ENCODE measurements at regions not wholly inside any gene's neighbourhood (a gene's known extent, or its start where the extent isn't known, plus 50 kb on each side); places are given as distances from the start of the nearest gene placed in this dataset.
"Not testable (repeated sequence)": the region's sequence is repeated elsewhere in the genome, so short reads cannot be mapped to it uniquely, and the experiment has no call there.

DNA sequence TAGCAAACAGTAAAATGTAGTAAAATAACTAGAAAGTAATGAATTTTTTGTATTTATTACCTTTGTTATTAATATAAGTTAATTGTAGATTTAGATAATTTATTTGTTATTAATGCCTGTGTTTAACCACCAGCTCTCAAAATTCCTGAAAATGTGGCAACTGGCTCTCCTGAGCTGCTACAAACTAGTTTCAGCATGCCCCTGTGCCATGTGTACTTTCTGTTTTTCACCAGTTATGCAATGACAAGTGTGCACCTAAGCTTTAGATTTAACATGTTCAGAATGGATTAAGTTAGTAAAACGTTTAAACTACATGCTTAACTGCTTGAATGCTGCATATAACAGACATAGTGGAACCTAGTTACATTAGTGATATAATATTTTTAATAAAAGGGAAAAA, 88.1 kb downstream of the POSTN start:
- DNase-seq (ENCODE audit: low read depth in 3 of 3, low spot score in 2 of 3), result no peak

DNA sequence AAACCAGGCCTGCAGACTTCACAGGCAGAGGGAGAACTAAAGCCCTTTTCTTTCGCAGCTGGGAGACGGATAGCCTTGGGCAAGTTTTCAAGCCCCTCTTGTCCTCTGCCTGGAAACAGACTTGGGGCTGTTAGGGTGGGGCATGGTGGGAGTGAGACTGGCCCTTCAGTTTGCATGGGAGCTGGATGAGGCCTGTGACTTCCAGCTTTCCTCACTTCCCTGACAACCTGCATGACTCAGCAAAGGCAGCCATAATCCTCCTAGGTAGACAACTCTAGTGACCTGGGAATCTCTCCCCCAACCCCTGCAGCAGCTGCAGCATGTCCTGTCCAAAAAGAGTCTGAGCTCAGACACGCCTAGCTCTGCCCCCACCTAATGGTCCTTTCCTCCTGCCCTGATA, 93.0 kb downstream of the POSTN start:
- no peak for DNase-seq (ENCODE audit: low read depth in 3 of 3, low spot score in 2 of 3)

DNA sequence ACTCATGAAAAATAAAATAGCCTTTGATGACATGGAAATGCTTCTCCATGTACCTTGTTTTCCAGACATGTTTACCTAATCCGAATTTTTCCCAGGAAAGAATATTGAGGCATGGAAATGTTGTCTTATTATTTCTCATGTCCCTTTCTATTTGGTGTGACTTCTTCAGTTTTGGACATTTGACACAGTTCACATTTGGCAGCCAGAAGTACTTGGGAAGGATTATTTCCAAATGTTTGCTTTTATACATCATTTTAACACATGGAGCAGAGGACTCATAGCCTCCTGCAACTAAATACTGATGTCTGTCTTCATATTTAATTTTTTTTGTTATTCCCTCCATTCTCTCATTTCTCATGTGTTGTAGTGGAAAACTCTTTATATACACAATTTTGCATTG, 94.3 kb downstream of the POSTN start:
- DNase-seq (ENCODE audit: low read depth in 3 of 3, low spot score in 2 of 3), result no peak

DNA sequence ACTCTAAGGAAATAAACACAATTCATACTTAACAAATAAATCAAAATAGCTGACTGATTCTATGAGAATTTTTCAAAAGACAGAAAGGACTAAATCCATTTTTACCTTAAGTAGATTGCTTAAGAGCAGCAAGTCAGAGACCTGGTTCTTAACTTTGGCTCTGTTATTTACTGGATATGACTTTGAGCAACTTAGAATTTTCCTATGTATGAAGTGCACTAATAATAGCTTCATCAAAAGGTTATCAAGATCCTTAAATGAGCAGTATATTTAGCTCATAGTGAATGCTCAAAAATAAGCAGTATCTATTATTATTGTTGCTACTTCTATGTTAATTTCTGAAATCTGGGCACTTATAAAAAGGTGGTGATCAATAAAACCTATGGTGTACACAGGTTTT, 95.3 kb downstream of the POSTN start:
- DNase-seq (ENCODE audit: low read depth in 3 of 3, low spot score in 2 of 3), result no peak

DNA sequence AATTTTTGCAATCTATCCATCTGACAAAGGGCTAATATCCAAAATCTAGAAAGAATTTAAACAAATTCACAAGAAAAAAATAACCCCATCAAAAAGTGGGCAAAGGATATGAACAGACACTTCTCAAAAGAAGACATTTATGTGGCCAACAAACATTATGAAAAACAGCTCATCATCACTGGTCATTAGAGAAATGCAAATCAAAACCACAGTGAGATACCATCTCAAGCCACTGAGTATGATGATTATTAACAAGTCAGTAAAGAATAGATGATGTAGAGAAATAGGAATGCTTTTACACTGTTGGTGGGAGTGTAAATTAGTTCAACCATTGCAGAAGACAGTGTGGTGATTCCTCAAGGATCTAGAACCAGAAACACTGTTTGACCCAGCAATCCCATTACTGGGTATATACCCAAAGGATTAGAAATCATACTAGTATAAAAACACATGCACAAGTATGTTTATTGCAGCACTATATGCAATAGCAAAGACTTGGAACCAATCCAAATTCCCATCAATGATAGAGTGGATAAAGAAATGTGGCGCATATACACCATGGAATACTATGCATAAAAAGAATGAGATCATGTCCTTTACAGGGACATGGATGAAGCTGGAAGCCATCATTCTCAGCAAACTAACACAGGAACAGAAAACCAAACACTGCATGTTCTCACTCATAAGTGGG, 96.1 kb downstream of the POSTN start:
- not testable (repeated sequence) for DNase-seq (ENCODE audit: low read depth in 3 of 3, low spot score in 2 of 3)

DNA sequence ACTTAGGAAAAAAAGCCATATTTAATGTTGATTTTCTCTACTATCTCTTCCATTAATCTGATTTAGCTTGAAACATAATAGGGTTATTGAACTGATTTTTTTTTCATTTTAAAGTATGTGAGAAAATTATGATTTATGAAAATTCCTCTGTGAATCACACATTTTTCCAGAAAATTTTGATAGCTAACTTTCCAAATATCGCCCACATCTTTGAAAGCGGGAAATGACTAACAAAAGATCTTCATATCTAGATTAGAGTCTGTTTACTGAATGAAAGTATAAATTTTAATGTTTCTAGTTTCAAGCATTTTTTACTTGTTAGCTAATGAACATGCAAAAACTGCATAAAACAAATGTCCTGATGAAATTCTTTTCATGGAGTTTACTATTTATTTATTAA, 97.4 kb downstream of the POSTN start:
- DNase-seq (ENCODE audit: low read depth in 3 of 3, low spot score in 2 of 3), result no peak

DNA sequence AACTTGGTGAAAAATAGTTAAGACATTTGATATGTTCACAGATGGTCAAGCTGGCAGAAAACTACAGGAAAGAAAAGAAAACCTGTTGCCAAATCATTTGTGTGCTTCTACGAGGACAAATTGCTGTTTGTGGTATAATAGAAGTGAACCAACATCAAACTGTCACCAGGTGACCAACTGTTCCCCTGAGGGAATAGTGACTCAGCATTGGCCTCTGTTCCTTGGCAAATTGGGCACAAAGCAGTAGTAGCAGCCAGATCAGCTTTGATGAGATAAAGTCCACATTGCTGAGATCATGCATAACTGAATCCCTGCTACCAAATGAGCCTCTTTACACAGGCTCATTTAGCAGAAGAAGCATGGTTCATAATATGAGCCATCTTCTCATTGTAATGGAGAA, 103.5 kb downstream of the POSTN start:
- DNase-seq (ENCODE audit: low read depth in 3 of 3, low spot score in 2 of 3), result no peak

DNA sequence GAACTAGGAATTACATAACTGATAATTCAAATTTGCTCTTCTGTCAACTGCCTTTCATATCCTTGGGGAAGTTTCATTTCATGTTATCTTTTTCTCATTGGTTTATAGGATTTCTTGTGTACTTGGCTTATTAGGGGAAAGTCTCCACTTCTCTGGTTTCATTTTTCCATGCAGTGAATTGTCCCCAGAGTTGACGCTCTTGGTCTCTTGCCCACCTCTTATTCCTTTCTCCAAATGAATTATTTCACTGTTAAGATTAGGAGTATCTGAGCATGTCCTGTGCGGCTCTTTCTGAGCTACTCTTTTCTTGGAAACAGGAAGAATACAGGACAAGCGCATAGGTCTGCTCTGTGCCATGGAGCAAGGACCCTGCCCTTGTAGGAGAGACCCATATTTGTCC, 104.8 kb downstream of the POSTN start:
- no peak for DNase-seq (ENCODE audit: low read depth in 3 of 3, low spot score in 2 of 3)

DNA sequence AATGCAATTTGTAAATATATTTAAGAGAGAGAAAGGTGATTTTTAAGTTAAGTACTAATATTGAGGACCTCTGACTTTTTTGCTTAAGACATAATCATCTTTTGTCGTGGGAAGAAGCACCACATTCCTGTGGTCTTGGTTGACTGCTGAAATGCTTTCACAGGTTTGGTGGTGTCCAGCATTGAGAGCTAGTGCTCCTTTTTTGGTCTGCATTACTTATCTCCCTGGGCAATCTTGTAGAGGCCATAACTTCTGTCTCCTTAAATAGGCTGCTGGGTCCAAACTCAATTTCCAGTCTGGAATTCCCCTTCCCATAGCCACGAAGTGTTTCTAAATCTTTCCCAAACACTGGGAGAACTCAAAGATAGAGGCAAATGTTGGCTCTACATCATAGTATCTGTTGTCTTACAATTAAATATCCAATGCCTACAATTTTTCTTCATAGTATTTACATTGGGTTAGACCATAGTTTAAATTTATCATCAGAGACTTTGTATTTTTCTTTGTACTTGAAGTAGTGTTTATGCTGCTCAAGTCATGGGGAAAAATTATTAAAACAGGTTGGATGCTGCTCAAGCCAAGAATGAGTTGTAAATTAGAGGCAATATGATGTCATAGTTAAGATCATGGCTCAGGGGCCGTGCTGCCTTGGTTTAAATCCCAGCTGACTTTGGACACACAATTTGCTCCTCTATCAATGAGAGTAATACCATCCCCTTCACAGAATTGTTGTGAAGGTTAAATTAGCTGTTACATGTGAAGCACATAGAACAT, 105.6 kb downstream of the POSTN start:
- no peak for DNase-seq (ENCODE audit: low read depth in 3 of 3, low spot score in 2 of 3)

DNA sequence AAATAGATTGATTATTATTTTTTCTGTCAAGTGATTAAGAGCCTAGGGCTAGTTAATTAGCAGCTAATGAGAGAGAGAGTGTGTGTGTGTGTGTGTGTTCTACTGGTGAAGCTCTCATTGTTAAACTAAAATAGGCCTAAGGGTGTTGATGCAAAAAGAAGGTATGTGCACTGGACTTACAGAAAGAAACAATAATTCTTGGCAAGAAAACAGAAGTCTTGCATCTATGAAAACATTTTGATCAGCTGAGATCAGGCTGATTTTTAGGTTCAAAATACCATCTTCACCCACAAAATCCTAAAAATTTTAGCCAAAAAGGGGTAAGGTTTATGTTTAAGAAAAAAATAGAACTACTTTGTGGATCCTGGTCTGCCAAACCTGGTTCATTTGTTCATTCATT, 106.5 kb downstream of the POSTN start:
- DNase-seq (ENCODE audit: low read depth in 3 of 3, low spot score in 2 of 3), result no peak

DNA sequence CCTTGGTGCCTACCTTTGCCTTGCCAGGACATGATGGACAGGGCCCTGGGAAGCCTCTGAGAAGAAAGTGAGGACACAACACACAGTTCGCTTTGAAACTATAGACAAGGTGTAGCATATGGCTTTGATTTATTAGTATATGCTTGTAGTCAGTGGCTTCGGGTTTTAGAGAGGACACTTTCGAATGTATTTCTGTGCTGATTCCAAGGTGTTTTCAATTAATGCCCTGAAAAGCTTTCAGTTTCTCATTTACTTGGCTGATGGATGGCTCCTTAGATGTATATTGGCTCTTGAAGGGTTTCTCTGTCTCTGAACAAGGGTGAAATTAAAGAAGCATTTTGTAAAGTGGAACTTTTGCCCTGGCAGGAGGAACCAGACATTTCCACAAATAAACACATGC, 106.9 kb downstream of the POSTN start:
- no peak for DNase-seq (ENCODE audit: low read depth in 3 of 3, low spot score in 2 of 3)

DNA sequence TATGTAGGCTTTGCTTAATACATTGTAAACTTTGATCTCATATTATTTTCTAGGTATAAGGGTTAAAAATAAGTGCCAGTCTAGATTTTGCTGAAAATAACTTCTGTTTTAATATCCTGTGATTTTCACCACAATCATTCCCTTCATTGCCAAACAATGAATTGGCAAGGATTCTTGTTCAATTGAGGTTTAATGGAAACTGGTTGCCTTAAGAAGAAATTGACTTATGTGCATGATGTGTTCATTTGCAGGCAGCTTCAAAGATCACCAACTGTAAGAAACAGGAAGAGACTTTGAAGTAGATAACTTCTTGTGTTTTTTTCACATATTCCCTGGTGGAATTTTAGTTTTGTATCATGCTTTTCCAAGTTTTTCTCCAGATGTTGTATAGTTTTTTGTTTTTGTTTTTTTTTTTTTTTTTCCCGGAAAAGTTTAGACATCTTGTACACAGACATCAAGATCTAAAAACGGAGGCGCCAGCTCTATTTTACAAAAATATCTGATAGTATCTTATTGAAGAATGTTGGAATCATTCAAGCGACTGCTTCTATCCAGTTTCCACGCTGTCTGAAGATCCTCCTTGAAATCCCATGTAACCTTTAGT, 108.3 kb downstream of the POSTN start:
- no peak for DNase-seq (ENCODE audit: low read depth in 3 of 3, low spot score in 2 of 3)

DNA sequence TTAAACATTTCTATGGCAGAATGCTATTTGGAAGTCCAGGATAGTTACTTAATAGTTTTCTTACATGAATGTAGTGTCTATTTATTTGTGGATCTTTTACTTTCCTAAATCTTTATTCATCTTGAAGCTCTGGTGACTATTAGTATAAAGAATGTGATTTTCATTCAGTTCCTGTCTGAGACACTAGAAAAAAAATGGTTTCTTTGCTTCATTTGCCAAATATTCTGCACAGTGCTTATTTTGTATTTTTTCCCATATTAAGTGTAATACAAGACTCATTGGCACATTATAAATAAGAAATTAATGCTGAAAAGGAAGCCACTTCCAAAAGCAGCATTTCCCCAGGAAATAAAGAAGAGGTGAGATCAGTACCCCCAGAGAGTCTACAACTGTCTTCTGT, 109.8 kb downstream of the POSTN start:
- DNase-seq (ENCODE audit: low read depth in 3 of 3, low spot score in 2 of 3), result no peak

DNA sequence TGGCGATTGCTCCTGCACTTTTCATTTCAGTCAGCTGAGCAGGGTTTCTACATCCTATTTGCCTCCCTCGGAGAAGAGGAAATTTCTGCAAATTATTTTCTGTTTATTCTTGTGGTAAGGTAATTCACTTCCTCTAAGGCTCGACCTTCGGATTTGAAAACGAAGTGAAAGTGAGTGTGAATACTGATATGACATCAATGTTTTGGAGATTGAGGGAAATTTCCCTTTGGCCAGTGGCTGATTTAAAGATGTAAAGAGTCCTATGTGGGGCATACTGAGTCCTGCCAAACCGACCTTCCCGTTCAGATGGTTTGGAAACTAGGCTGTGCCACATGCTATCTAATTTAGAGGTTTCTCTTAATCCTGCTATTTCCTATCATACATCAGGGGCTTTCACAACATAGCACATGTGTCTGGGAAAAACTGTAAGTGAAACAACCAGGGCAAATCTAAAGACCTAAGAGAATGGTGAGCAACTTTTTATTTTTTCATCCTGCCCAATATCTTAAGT, 112.3 kb downstream of the POSTN start:
- DNase-seq (ENCODE audit: low read depth in 3 of 3, low spot score in 2 of 3), result no peak

DNA sequence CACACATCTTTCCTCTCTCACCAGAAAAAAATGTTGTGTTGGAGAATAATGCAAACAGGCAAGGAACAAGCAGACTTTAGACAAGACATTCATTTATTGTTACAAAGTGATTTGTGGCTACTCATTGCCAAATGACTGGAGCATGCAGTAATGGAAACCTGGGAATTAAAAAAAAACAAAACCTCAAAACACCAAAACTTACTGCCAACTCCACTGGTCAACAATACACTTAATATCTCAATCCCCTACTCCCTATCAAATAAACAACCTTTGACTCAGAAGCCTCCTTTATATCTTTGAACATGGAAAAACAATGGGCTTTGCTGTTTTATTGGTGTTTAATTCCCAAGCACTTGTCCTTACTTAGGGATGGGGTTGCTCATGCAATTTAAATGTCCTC, 112.8 kb downstream of the POSTN start:
- no peak for DNase-seq (ENCODE audit: low read depth in 3 of 3, low spot score in 2 of 3)

DNA sequence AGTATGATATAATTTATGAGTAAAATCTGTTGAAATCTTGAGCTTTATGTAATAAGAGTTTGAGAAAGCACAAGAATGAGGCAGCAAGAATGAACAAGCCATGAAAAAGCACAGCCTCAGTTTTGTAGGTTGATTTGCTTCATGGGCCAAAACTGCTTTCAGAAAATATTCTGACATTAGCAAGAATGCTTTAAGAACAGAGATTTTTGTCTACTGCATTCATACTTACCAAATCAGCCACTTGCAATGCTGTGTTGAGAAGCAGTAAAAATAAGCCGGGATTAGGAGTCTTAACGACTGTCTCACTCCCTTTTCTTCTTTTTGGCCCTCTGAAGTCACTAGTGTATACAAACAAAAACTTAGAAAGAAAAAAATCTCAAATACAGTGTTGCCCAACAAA, 114.5 kb downstream of the POSTN start:
- no peak for DNase-seq (ENCODE audit: low read depth in 3 of 3, low spot score in 2 of 3)

DNA sequence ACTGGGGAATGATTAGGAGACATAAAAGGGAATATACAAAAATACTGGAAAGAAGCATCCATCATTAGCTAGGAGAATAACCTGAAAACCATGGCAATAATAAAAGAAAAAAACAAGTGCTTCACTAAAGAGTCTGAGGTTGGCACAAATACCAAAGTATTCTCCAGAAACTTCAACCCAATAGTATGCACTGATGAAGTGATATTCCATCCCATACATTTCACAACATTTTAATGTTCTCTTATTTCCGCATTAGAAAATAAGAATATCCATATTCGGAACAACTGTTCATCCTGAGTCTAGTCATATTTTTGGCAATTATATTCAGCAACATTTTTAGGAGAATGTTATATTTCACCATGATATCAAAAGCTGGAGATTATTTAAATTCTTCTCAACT, 116.2 kb downstream of the POSTN start:
- no peak for DNase-seq (ENCODE audit: low read depth in 3 of 3, low spot score in 2 of 3)

DNA sequence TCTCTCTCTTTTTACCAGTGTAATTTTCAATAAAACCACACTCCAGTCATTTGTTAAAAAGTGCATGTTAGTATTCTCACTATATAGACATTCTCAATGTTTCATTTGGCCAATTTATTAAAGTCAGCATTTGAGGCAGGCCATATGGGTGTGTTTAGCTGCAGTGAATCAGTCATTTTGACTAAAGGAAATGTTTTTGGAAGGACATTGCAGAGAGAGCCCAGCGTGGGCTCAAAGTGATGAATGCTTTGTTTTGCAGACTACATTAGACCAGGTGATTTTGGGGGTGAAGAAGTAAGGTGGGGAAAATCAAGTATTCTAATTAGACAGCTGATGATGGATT, 116.7 kb downstream of the POSTN start:
- DNase-seq (ENCODE audit: low read depth in 3 of 3, low spot score in 2 of 3), result no peak

DNA sequence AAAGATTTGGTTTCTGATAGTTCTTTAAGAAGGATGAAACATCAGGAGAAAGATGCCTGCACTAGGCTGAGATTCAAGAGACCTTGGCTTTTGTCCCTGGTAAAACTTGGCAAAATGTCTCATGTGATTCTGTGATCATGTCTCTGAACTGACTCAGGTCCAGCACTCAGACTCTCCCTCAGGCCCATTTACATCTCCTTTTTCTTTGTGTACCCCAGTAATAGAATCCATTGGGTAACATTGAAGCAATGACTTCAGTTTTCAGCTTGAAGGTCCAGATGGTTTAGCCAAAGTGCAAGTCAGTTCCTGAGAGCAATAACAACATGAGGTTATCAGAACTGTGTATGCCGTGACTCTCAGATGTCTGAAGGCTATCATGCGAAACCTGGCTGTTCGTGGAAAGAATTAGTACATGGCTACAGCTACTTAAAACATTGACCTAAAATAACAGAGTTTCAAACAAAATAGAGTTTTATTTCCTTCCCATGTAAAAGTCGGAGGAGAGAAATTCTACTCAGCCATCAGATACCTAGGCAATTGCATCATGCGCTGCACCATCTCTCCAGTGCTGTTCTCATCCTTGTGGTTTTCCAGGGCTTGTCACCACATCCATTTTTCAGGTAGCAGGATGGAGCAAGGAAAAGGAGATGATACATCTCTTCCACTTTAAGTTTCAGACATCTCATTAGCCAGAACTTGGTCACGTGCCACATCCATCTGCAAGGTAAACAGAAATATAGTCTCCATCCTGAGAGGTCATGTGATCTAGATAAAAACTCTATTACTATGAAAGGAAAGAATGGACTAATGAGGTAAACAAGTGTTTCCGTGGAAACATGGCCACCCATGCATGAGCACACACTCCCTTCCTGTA, 117.3 kb downstream of the POSTN start:
- DNase-seq (ENCODE audit: low read depth in 3 of 3, low spot score in 2 of 3), result peak in 1 of 3 donors; percentile 4

DNA sequence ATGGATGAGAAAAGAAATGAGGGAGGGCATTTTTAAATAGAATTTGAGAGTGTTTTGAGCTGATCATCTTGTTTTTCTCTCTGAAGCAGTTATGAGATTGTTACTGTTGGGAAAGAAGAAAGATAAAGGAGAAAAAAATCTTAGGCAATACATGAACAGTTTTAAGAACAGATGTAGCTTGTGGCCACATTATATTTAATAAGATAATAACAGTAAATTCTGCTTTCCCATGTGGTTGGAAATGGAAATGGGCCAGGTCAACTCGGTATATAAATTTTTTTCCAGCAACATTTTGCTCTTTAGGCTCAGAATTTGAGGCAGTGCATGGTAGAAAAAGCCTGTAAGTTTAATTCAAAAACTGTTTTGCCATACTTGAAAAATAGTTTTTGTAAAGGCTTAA, 118.7 kb downstream of the POSTN start:
- no peak for DNase-seq (ENCODE audit: low read depth in 3 of 3, low spot score in 2 of 3)

DNA sequence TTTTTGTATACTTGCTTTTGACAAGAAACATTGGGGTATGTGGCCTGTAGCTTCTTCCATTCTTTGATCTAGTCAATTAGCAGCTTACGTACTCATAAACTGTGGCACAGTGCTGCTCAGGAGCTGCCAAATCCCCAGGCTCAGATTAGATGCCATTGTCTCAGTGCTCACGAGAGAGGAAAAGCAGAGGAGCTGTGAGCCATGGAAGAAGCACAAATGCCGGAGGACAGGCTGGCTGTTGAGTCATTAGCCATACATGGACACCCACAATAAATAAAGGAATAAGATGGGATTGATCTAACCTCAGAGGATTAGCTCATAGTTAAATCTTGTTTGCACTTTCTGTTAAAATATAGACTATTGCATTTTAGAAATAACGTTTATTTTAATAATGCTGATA, 121.7 kb downstream of the POSTN start:
- DNase-seq (ENCODE audit: low read depth in 3 of 3, low spot score in 2 of 3), result no peak

Measured in right renal cortex interstitium (tissue), 3 donors.